Panc1 (cell line): ENCODE measurements at regions not wholly inside any gene's neighbourhood (a gene's known extent, or its start where the extent isn't known, plus 50 kb on each side); places are given as distances from the start of the nearest gene placed in this dataset.

Experiments used
- POLR2AphosphoS5 ChIP-seq: IDR thresholded peaks from 2 replicates; pipeline ENCODE4 v1.6.1; 2012; ENCODE audit warnings: mild to moderate bottlenecking, low read depth, low read length, moderate library complexity
- TCF7L2 ChIP-seq: IDR thresholded peaks from 2 replicates; pipeline ENCODE4 v1.6.1; 2011; ENCODE audit warnings: mild to moderate bottlenecking, low read depth, low read length, inconsistent platforms
- TF ChIP-seq, protein P1 (sequence below): fragments of 450-650 bp; IDR thresholded peaks from 2 replicates; pipeline ENCODE4 v1.5.1; 2017; ENCODE audit warnings: mild to moderate bottlenecking

DNA sequence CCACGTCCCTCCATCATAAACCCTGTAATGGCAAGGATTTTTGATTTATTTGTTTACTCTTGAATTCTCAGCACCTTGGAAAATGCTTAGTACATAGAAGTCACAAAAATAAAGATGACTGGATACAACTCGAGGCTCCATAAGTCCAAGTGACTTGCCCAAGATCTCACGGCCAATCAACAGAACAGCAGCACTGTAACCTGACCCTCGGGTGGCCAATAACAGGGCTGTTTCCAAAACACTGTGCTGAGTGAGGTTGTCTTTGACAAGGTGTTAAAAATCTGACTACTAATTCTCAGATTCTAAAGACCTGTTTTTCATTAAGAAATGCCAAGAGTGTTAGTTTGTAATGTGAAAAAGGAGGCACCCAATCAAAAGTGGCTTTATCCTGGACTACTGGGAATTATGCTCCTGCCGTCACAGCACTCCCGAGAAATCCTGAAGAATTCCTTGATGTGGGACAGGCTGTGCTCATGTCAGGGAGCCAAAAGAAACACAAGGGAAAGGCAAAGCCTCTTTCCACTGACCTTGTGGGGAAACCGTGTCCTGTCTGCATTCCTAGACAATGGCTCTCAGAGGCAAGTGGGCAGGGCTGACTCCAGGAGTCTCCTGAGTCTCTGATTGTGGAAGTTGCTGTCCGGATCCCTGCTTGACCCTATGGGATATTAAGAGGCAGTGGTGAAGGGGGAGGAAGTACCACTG lies 204.7 kb upstream of the PELI2 start:
- TF ChIP-seq, protein P1, sequence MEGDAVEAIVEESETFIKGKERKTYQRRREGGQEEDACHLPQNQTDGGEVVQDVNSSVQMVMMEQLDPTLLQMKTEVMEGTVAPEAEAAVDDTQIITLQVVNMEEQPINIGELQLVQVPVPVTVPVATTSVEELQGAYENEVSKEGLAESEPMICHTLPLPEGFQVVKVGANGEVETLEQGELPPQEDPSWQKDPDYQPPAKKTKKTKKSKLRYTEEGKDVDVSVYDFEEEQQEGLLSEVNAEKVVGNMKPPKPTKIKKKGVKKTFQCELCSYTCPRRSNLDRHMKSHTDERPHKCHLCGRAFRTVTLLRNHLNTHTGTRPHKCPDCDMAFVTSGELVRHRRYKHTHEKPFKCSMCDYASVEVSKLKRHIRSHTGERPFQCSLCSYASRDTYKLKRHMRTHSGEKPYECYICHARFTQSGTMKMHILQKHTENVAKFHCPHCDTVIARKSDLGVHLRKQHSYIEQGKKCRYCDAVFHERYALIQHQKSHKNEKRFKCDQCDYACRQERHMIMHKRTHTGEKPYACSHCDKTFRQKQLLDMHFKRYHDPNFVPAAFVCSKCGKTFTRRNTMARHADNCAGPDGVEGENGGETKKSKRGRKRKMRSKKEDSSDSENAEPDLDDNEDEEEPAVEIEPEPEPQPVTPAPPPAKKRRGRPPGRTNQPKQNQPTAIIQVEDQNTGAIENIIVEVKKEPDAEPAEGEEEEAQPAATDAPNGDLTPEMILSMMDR, result no peak
- TF ChIP-seq POLR2AphosphoS5 (no peak), TCF7L2 (no peak)
